K562 (cell line): ENCODE measurements at regions not wholly inside any gene's neighbourhood (a gene's known extent, or its start where the extent isn't known, plus 50 kb on each side); places are given as distances from the start of the nearest gene placed in this dataset.

Source experiments
- ATAC-seq: fragments of 200-7000 bp; cut with Tn5 transposase; 3 replicates; pipeline ENCODE4 v1.9.1; 2020; ENCODE audit warnings: moderate library complexity
- BruUV-seq: library from RNA; stranded (reverse); fragments of 400-500 nt; replicated peaks from 2 replicates; lab custom pipeline; 2021; lab: Mats Ljungman, UMichigan
- CTCF ChIA-PET: fragments of 300-600 bp; formaldehyde crosslinking; extraction: SDS; loops from one replicate; lab custom pipeline; 2021; ENCODE audit warnings: low intra/inter-chr PET ratio; lab: Yijun Ruan, JAX
- POLR2A ChIA-PET: fragments of 300-600, 350-650 bp; sonication (Branson Sonifier 250); formaldehyde crosslinking; extraction: SDS; loops from one replicate; lab custom pipeline; 2021; ENCODE audit warnings: antibody characterized with exemption, inconsistent platforms; lab: Yijun Ruan, JAX
- DNase-seq, 4 experiments: peaks; one replicate each; pipeline versions ENCODE4 v3.0.0 to v3.0.0-alpha.2; 2011 to 2018; ENCODE audit warnings: low spot score in 3 of 4, mixed read lengths in 3 of 4; ENCODE audit errors: extremely low read depth in 1 of 4
- FAIRE-seq: peaks from 2 replicates; lab custom pipeline; 2011; peaks lifted over from hg19 to GRCh38; lab: Jason Lieb, UNC
- H2AFZ ChIP-seq: 2 replicates; pipeline ENCODE4 v1.6.0; 2011; ENCODE audit warnings: low read depth, low read length, control low read depth, inconsistent platforms
- H3K27ac ChIP-seq: fragments of 200-600 bp; 3 replicates; pipeline ENCODE4 v1.8.0; 2011; ENCODE audit warnings: low read depth, mild to moderate bottlenecking, control low read depth, inconsistent platforms, low read length, moderate library complexity, mixed read lengths; ENCODE audit errors: extremely low read depth
- H3K27me3 ChIP-seq, 2 experiments: fragments of 300-600 bp in 1 of 2; 2 replicates in 1 of 2; 3 replicates in 1 of 2; pipeline versions ENCODE4 v1.6.0 to v1.8.0; 2011; ENCODE audit warnings: inconsistent platforms in 2 of 2, low read length in 2 of 2, mild to moderate bottlenecking in 1 of 2, mixed read lengths in 1 of 2, moderate library complexity in 1 of 2; ENCODE audit not compliant: control insufficient read depth in 2 of 2, insufficient read depth in 2 of 2
- H3K36me3 ChIP-seq: fragments of 300-600 bp; 3 replicates; pipeline ENCODE4 v1.8.0; 2011; ENCODE audit warnings: mild to moderate bottlenecking, low read length, inconsistent platforms; ENCODE audit not compliant: control insufficient read depth, insufficient read depth
- H3K4me1 ChIP-seq, 2 experiments: fragments of 200-600 bp in 1 of 2; replicated peaks in 1 of 2; 2 replicates in 1 of 2; 3 replicates in 1 of 2; pipeline versions ENCODE4 v1.5.1 to v1.8.0; 2011; ENCODE audit warnings: inconsistent platforms in 2 of 2, low read length in 2 of 2, mild to moderate bottlenecking in 1 of 2, mixed read lengths in 1 of 2, moderate library complexity in 1 of 2; ENCODE audit not compliant: control insufficient read depth in 2 of 2, insufficient read depth in 2 of 2
- H3K4me2 ChIP-seq: 2 replicates; pipeline ENCODE4 v1.6.1; 2011; ENCODE audit warnings: low read length, control low read depth, inconsistent platforms, mixed read lengths; ENCODE audit not compliant: insufficient read depth
- H3K4me3 ChIP-seq: fragments of 200-600 bp; sonication (generic), shearing (Covaris generic); 2 replicates; pipeline ENCODE4 v1.5.1; 2016; ENCODE audit warnings: control low read depth, inconsistent platforms
- H3K79me2 ChIP-seq: fragments of 200-600 bp; 3 replicates; pipeline ENCODE4 v1.8.0; 2011; ENCODE audit warnings: low read length, inconsistent platforms; ENCODE audit not compliant: control insufficient read depth, insufficient read depth
- H3K9ac ChIP-seq, 2 experiments: 2 replicates each; pipeline versions ENCODE4 v1.6.0 to v1.6.1; 2011; ENCODE audit warnings: low read depth in 2 of 2, low read length in 2 of 2, control low read depth in 1 of 2, inconsistent platforms in 1 of 2, mild to moderate bottlenecking in 1 of 2, mixed read lengths in 1 of 2; ENCODE audit not compliant: insufficient read depth in 1 of 2
- H3K9me1 ChIP-seq: one replicate; pipeline ENCODE4 v1.6.0; 2011; ENCODE audit warnings: inconsistent platforms, mild to moderate bottlenecking, low read length, moderate library complexity; ENCODE audit not compliant: control insufficient read depth, insufficient read depth
- H3K9me3 ChIP-seq: replicated peaks from 2 replicates; pipeline ENCODE4 v1.5.1; 2011; ENCODE audit warnings: low read depth, low read length, inconsistent platforms; ENCODE audit not compliant: control insufficient read depth, insufficient read depth
- H4K20me1 ChIP-seq: replicated peaks from 2 replicates; pipeline ENCODE4 v1.6.1; 2011; ENCODE audit warnings: low read length, inconsistent platforms, mixed read lengths; ENCODE audit not compliant: control insufficient read depth, insufficient read depth
- BACH1 ChIP-seq: fragments of 200-800 bp; sonication (Bioruptor generic); IDR thresholded peaks from 2 replicates; pipeline ENCODE4 v1.6.1; 2016; ENCODE audit warnings: missing genetic modification characterization, missing compliant biosample characterization
- CREB3 ChIP-seq: fragments of 450-650 bp; conservative IDR thresholded peaks from 2 replicates; pipeline ENCODE4 v1.6.1; 2016; ENCODE audit warnings: missing genetic modification characterization, low read depth, mild to moderate bottlenecking, missing compliant biosample characterization, moderate library complexity
- EZH2 ChIP-seq: IDR thresholded peaks from 2 replicates; pipeline ENCODE4 v1.6.1; 2012; ENCODE audit warnings: low read depth, mild to moderate bottlenecking, inconsistent platforms, low read length, borderline replicate concordance
- FOXJ3 ChIP-seq: sonication (generic); formaldehyde crosslinking; IDR thresholded peaks from 2 replicates; pipeline ENCODE4 v1.4.0; 2020; ENCODE audit warnings: mild to moderate bottlenecking, missing genetic modification reagents
- GATA2 ChIP-seq: sonication (generic); formaldehyde crosslinking; IDR thresholded peaks from 2 replicates; pipeline ENCODE4 v1.4.0; 2020; ENCODE audit warnings: mild to moderate bottlenecking, missing genetic modification reagents
- HIVEP1 ChIP-seq: fragments of 250-450 bp; sonication (Bioruptor Pico); IDR thresholded peaks from 2 replicates; pipeline ENCODE4 v1.4.0; 2020; ENCODE audit warnings: mild to moderate bottlenecking
- JUNB ChIP-seq: fragments of 450-650 bp; formaldehyde crosslinking; conservative IDR thresholded peaks from 2 replicates; pipeline ENCODE4 v1.4.0; 2020; ENCODE audit warnings: mild to moderate bottlenecking
- NRF1 ChIP-seq, 2 experiments: fragments of 450-650 bp; IDR thresholded peaks in 1 of 2; conservative IDR thresholded peaks in 1 of 2; 2 replicates each; pipeline ENCODE4 v1.6.1; 2014; ENCODE audit warnings: mild to moderate bottlenecking in 2 of 2
- RBM15 ChIP-seq: fragments of 200-400 bp; formaldehyde crosslinking; IDR thresholded peaks from 2 replicates; pipeline ENCODE4 v1.6.1; 2018; ENCODE audit warnings: mild to moderate bottlenecking, low read length, moderate library complexity; ENCODE audit not compliant: insufficient read depth
- RBM34 ChIP-seq: fragments of 200-400 bp; formaldehyde crosslinking; IDR thresholded peaks from 2 replicates; pipeline ENCODE4 v1.6.1; 2018; ENCODE audit warnings: low read length, borderline replicate concordance; ENCODE audit not compliant: insufficient read depth
- SAFB2 ChIP-seq: fragments of 200-400 bp; formaldehyde crosslinking; IDR thresholded peaks from 2 replicates; pipeline ENCODE4 v1.6.1; 2018; ENCODE audit warnings: borderline replicate concordance, low read length, low read depth, moderate library complexity; ENCODE audit not compliant: severe bottlenecking
- TSC22D4 ChIP-seq: fragments of 450-650 bp; IDR thresholded peaks from 2 replicates; pipeline ENCODE4 v1.6.1; 2016; ENCODE audit warnings: missing genetic modification characterization, missing biosample characterization, control low read depth
- ZKSCAN3 ChIP-seq: fragments of 250-450 bp; sonication (Bioruptor Pico); IDR thresholded peaks from 2 replicates; pipeline ENCODE4 v1.4.0; 2020
- ZNF143 ChIP-seq: sonication (generic); formaldehyde crosslinking; IDR thresholded peaks from 2 replicates; pipeline ENCODE4 v1.9.0; 2022; ENCODE audit warnings: mild to moderate bottlenecking, missing genetic modification reagents
- ZNF263 ChIP-seq: sonication (generic); formaldehyde crosslinking; IDR thresholded peaks from 2 replicates; pipeline ENCODE4 v1.8.0; 2022; ENCODE audit warnings: mild to moderate bottlenecking, missing genetic modification reagents, borderline replicate concordance
- WGBS: fragments of 100-300 bp; shearing (Covaris generic); methylation state at CpG from one replicate; pipeline ENCODE4 v1.1.6; 2016; ENCODE audit warnings: low coverage, mixed read lengths; ENCODE audit not compliant: insufficient coverage; ENCODE audit errors: missing lambda C conversion rate; 5-methylcytosine and 5-hydroxymethylcytosine counted together
- in situ Hi-C: fragments of 300-500 bp; cut with MboI; formaldehyde crosslinking; loops from 4 replicates; pipeline ENCODE4 v1.15.0; 2018; ENCODE audit warnings: inconsistent platforms, mixed read lengths
- intact Hi-C: fragments of 100-400 bp; cut with micrococcal nuclease; formaldehyde crosslinking; loops from 2 replicates; pipeline ENCODE4 v1.14.2; 2022
- TF ChIP-seq, protein P1 (sequence below): fragments of 250-450 bp; sonication (Bioruptor Pico); IDR thresholded peaks from 2 replicates; pipeline ENCODE4 v1.9.0; 2021; ENCODE audit warnings: mild to moderate bottlenecking
- TF ChIP-seq, protein P2 (sequence below): fragments of 250-450 bp; sonication (Bioruptor Pico); IDR thresholded peaks from 2 replicates; pipeline ENCODE4 v1.8.0; 2022; ENCODE audit warnings: moderate library complexity, mild to moderate bottlenecking, inconsistent platforms

- no peak for FAIRE-seq
- H3K27ac ChIP-seq, result no peak overlapping the region
- POLR2A ChIA-PET, result no interaction called here
- WGBS, result 4% methylated on average over 3 of the region's 3 CpGs
- H3K9me1 ChIP-seq, result no peaks in the 10 kb centered on the region
- no peaks in the 10 kb centered on the region for H3K79me2 ChIP-seq
- H2AFZ ChIP-seq, result no peak overlapping the region
- no peak overlapping the region for H3K9ac ChIP-seq
- H3K4me2 ChIP-seq, result no peak overlapping the region
- no TSS peak for BruUV-seq
- no peaks in the 10 kb centered on the region for H3K4me1 ChIP-seq
- no peaks in the 10 kb centered on the region for H3K36me3 ChIP-seq
- no peaks in the 10 kb centered on the region for H3K27me3 ChIP-seq
- no peak for DNase-seq
- TF ChIP-seq BACH1 (tag) (no peak), SAFB2 (no peak), GATA2 (CRISPR knock-in tag) (no peak), HIVEP1 (CRISPR knock-in tag) (no peak), FOXJ3 (CRISPR knock-in tag) (no peak), EZH2 (no peak), RBM15 (no peak), RBM34 (no peak), TSC22D4 (tag) (no peak), ZKSCAN3 (CRISPR knock-in tag) (no peak), CREB3 (no peak), NRF1 (conservative IDR thresholded peaks at IDR 0.05 in 1 of 2, IDR thresholded peaks at IDR 0.05 in 1 of 2) (no peak), ZNF263 (CRISPR knock-in tag) (no peak), JUNB (CRISPR knock-in tag) (no peak), ZNF143 (CRISPR knock-in tag) (no peak)
- TF ChIP-seq, protein P1, sequence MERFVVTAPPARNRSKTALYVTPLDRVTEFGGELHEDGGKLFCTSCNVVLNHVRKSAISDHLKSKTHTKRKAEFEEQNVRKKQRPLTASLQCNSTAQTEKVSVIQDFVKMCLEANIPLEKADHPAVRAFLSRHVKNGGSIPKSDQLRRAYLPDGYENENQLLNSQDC, result no peak
- TF ChIP-seq, protein P2, sequence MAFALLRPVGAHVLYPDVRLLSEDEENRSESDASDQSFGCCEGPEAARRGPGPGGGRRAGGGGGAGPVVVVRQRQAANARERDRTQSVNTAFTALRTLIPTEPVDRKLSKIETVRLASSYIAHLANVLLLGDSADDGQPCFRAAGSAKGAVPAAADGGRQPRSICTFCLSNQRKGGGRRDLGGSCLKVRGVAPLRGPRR (CRISPR knock-in tag), result no peak
- TF ChIP-seq, all 486 proteins: peak for 0
- ATAC-seq, result no peak
- CTCF ChIA-PET, result no interaction called here
- Histone ChIP-seq H4K20me1 (no peaks in the 10 kb centered on the region), H3K4me3 (no peak overlapping the region), H3K9me3 (no peaks in the 10 kb centered on the region)
- in situ Hi-C loops, result no loop called here
- intact Hi-C loops, result no loop called here
These were observed 258.4 kb upstream of the MARCKS start for GRCh38 chr6:113598786-113599185.
